ENCODE measurements at regions not wholly inside any gene's neighbourhood (a gene's known extent, or its start where the extent isn't known, plus 50 kb on each side); places are given as distances from the start of the nearest gene placed in this dataset.

DNA sequence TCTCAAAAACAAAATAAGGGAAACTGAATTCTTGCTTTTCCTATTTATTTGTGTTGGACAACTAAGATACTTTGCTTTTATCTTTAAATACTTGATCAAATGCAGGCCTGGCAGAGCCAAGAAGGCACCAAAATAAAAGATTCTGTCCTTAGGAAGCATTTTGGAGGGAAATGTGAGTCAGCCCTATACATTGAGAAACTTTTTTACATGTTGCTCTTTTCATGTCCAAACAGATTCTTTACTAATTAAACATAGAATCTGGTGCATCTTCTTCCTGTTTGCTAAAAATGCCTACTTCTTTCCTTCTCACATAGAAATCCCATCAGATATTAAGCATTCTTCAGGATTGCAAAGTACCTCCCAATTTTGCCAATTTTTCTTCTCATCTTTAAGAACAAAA lies 1160.4 kb downstream of the EFNA5 start:
- TF ChIP-seq, protein P1, sequence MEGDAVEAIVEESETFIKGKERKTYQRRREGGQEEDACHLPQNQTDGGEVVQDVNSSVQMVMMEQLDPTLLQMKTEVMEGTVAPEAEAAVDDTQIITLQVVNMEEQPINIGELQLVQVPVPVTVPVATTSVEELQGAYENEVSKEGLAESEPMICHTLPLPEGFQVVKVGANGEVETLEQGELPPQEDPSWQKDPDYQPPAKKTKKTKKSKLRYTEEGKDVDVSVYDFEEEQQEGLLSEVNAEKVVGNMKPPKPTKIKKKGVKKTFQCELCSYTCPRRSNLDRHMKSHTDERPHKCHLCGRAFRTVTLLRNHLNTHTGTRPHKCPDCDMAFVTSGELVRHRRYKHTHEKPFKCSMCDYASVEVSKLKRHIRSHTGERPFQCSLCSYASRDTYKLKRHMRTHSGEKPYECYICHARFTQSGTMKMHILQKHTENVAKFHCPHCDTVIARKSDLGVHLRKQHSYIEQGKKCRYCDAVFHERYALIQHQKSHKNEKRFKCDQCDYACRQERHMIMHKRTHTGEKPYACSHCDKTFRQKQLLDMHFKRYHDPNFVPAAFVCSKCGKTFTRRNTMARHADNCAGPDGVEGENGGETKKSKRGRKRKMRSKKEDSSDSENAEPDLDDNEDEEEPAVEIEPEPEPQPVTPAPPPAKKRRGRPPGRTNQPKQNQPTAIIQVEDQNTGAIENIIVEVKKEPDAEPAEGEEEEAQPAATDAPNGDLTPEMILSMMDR (IDR thresholded peaks at IDR 0.05; ENCODE audit: poor library complexity), result no peak
- TF ChIP-seq EZH2 (IDR thresholded peaks at IDR 0.05; ENCODE audit: borderline replicate concordance), result no peak
- TF ChIP-seq EZH2phosphoT487 (IDR thresholded peaks at IDR 0.05; ENCODE audit: low read depth, severe bottlenecking, unreplicated experiment), result no peak
